Liver (tissue), 6 donors: ENCODE measurements at regions not wholly inside any gene's neighbourhood (a gene's known extent, or its start where the extent isn't known, plus 50 kb on each side); places are given as distances from the start of the nearest gene placed in this dataset.
"Not testable (repeated sequence)": the region's sequence is repeated elsewhere in the genome, so short reads cannot be mapped to it uniquely, and the experiment has no call there.

Experiments
- DNase-seq: peaks from one replicate; pipeline ENCODE4 v3.0.0-alpha.2; 2017; ENCODE audit warnings: low spot score
- H3K27ac ChIP-seq, 2 donors: one replicate each; pipeline ENCODE4 v1.7.0; 2013; ENCODE audit warnings: inconsistent platforms in 2 of 2, low read length in 2 of 2, control low read depth in 1 of 2, low read depth in 1 of 2, mild to moderate bottlenecking in 1 of 2
- H3K27me3 ChIP-seq, 4 donors: one replicate each; pipeline versions ENCODE4 v1.6.1 to v1.7.0; 2013; ENCODE audit warnings: low read length in 3 of 4, inconsistent platforms in 1 of 4, mild to moderate bottlenecking in 1 of 4, moderate library complexity in 1 of 4; ENCODE audit not compliant: control insufficient read depth in 4 of 4, insufficient read depth in 4 of 4
- H3K36me3 ChIP-seq, 4 donors: one replicate each; pipeline versions ENCODE4 v1.6.1 to v1.7.0; 2013; ENCODE audit warnings: low read length in 3 of 4, mild to moderate bottlenecking in 3 of 4, low read depth in 1 of 4, moderate library complexity in 1 of 4; ENCODE audit not compliant: control insufficient read depth in 4 of 4, insufficient read depth in 3 of 4
- H3K4me1 ChIP-seq, 4 donors: one replicate each; pipeline versions ENCODE4 v1.6.1 to v1.7.0; 2013; ENCODE audit warnings: low read length in 3 of 4, mild to moderate bottlenecking in 3 of 4, moderate library complexity in 1 of 4; ENCODE audit not compliant: control insufficient read depth in 4 of 4, insufficient read depth in 4 of 4
- H3K4me3 ChIP-seq, 3 donors: one replicate each; pipeline versions ENCODE4 v1.6.1 to v1.7.0; 2013; ENCODE audit warnings: low read length in 3 of 3, control low read depth in 1 of 3, low read depth in 1 of 3, mild to moderate bottlenecking in 1 of 3
- H3K9ac ChIP-seq, 2 donors: one replicate each; pipeline ENCODE4 v1.7.0; 2013; ENCODE audit warnings: low read length in 2 of 2, mild to moderate bottlenecking in 2 of 2, moderate library complexity in 2 of 2, control low read depth in 1 of 2, low read depth in 1 of 2
- H3K9me3 ChIP-seq, 4 donors: one replicate each; pipeline versions ENCODE4 v1.6.1 to v1.7.0; 2013; ENCODE audit warnings: low read length in 3 of 4; ENCODE audit not compliant: control insufficient read depth in 4 of 4
- WGBS: extraction: QIAGEN DNeasy Blood & Tissue Kit; methylation state at CpG from one replicate; pipeline ENCODE4 v1.1.7; 2013; 5-methylcytosine and 5-hydroxymethylcytosine counted together
- donor health status: healthy.
- donor health status: healthy.
- donor health status: healthy.

GRCh38 chr7:65132256-65132655 lies 125.8 kb upstream of the ERV3-1 start:
- not testable (repeated sequence) for H3K27ac ChIP-seq, H3K4me1 ChIP-seq, H3K9ac ChIP-seq, H3K4me3 ChIP-seq, H3K27me3 ChIP-seq, DNase-seq, H3K36me3 ChIP-seq, H3K9me3 ChIP-seq
- no CpG with 5 or more reads among the region's 1 CpG for WGBS

- not testable (repeated sequence) for H3K9me3 ChIP-seq, DNase-seq, H3K36me3 ChIP-seq, H3K4me1 ChIP-seq, H3K27ac ChIP-seq, H3K9ac ChIP-seq, H3K27me3 ChIP-seq, H3K4me3 ChIP-seq
- WGBS, result no CpG with 5 or more reads among the region's 5 CpGs
Observed at GRCh38 chr7:65127364-65127763, 120.9 kb upstream of the ERV3-1 start.

GRCh38 chr7:65124600-65124999 lies 118.1 kb upstream of the ERV3-1 start:
- not testable (repeated sequence) for H3K36me3 ChIP-seq, DNase-seq, H3K9ac ChIP-seq, H3K4me1 ChIP-seq, H3K27me3 ChIP-seq, H3K4me3 ChIP-seq, H3K9me3 ChIP-seq, H3K27ac ChIP-seq
- no CpG with 5 or more reads among the region's 1 CpG for WGBS

GRCh38 chr7:65105650-65106203 lies 99.2 kb upstream of the ERV3-1 start:
- not testable (repeated sequence) for DNase-seq, H3K4me1 ChIP-seq, H3K27me3 ChIP-seq, H3K9me3 ChIP-seq, H3K4me3 ChIP-seq, H3K36me3 ChIP-seq, H3K27ac ChIP-seq, H3K9ac ChIP-seq
- 95% methylated on average over 1 of the region's 1 CpG for WGBS

GRCh38 chr7:65100499-65100898 lies 94.0 kb upstream of the ERV3-1 start:
- H3K9me3 ChIP-seq, H3K9ac ChIP-seq, DNase-seq, H3K27me3 ChIP-seq, H3K4me3 ChIP-seq, H3K4me1 ChIP-seq, H3K36me3 ChIP-seq, H3K27ac ChIP-seq: not testable (repeated sequence)
- WGBS, result 92% methylated on average over 4 of the region's 4 CpGs

GRCh38 chr7:65081669-65082055 lies 75.2 kb upstream of the ERV3-1 start:
- not testable (repeated sequence) for DNase-seq, H3K36me3 ChIP-seq, H3K27me3 ChIP-seq, H3K9me3 ChIP-seq, H3K4me1 ChIP-seq, H3K9ac ChIP-seq
- Histone ChIP-seq H3K27ac (peak overlapping the region in 1 of 2 donors; percentile 56), H3K4me3 (peak overlapping the region in 1 of 3 donors; percentile 82)
- WGBS, result 96% methylated on average over 18 of the region's 19 CpGs
